Right lobe of liver (tissue), 6 donors: ENCODE measurements at regions not wholly inside any gene's neighbourhood (a gene's known extent, or its start where the extent isn't known, plus 50 kb on each side); places are given as distances from the start of the nearest gene placed in this dataset.

Experiments used
- ATAC-seq, 4 donors: fragments of 200-7000 bp; cut with Tn5 transposase; one replicate each; pipeline ENCODE4 v1.9.1; 2020; ENCODE audit warnings: mild to moderate bottlenecking in 4 of 4, moderate library complexity in 4 of 4
- DNase-seq, 3 donors: peaks; one replicate each; pipeline ENCODE4 v3.0.0-alpha.2; 2020
- H3K27ac ChIP-seq, 3 donors: fragments of 200-600 bp; one replicate each; pipeline ENCODE4 v1.8.0; 2022
- H3K27me3 ChIP-seq, 2 donors: fragments of 200-600 bp; one replicate each; pipeline ENCODE4 v1.8.0; 2022
- H3K36me3 ChIP-seq, 4 donors: fragments of 200-600 bp; sonication (generic) in 1 of 4; one replicate each; pipeline versions ENCODE4 v1.5.1 to v1.8.0; 2017 to 2022; ENCODE audit warnings: control low read depth in 1 of 4
- H3K4me1 ChIP-seq, 4 donors: fragments of 200-600 bp; sonication (generic) in 1 of 4; one replicate each; pipeline versions ENCODE4 v1.5.1 to v1.8.0; 2017 to 2022; ENCODE audit warnings: control low read depth in 1 of 4
- H3K4me3 ChIP-seq, 3 donors: fragments of 200-600 bp; one replicate each; pipeline ENCODE4 v1.8.0; 2022
- H3K9me3 ChIP-seq, 4 donors: fragments of 200-600 bp; sonication (generic) in 1 of 4; one replicate each; pipeline versions ENCODE4 v1.5.1 to v1.8.0; 2017 to 2022; ENCODE audit warnings: control low read depth in 1 of 4
- POLR2A ChIP-seq: fragments of 450-650 bp; IDR thresholded peaks from one replicate; pipeline ENCODE4 v1.6.1; 2017; ENCODE audit warnings: antibody characterized with exemption, mild to moderate bottlenecking
- WGBS: methylation state at CpG from one replicate; pipeline ENCODE4 v1.1.6; 2018; ENCODE audit warnings: low coverage, low lambda C conversion rate; ENCODE audit not compliant: insufficient coverage; ENCODE audit errors: missing lambda C conversion rate; 5-methylcytosine and 5-hydroxymethylcytosine counted together
- intact Hi-C, 2 donors: fragments of 100-400 bp; cut with DNase I; formaldehyde crosslinking; loops; one replicate each; pipeline versions ENCODE4 v1.11.2 to v1.14.1; 2022
- TF ChIP-seq, protein P1 (sequence below), 4 donors: fragments of 200-600 bp in 3 of 4; fragments of 450-650 bp in 1 of 4; IDR thresholded peaks; one replicate each; pipeline versions ENCODE4 v1.5.1 to v1.8.0; 2016 to 2022; ENCODE audit warnings: antibody characterized with exemption in 4 of 4, mild to moderate bottlenecking in 2 of 4
- donor health status: DM: no; HTN: yes; CAD: no.
- donor health status: DM: no; HTN: no; CAD: no.
- donor health status: DM: no; HTN: no; CAD: no.
- donor health status: DM: no; HTN: yes; CAD: no.
- donor health status: DM: no; HTN: yes; CAD: no.

- Histone ChIP-seq H3K27me3 (no peaks in the 10 kb centered on the region), H3K4me3 (no peak overlapping the region), H3K4me1 (no peaks in the 10 kb centered on the region), H3K36me3 (no peaks in the 10 kb centered on the region), H3K9me3 (no peaks in the 10 kb centered on the region), H3K27ac (no peak overlapping the region)
- ATAC-seq = no peak
- intact Hi-C loops = no loop called here
- TF ChIP-seq, protein P1, sequence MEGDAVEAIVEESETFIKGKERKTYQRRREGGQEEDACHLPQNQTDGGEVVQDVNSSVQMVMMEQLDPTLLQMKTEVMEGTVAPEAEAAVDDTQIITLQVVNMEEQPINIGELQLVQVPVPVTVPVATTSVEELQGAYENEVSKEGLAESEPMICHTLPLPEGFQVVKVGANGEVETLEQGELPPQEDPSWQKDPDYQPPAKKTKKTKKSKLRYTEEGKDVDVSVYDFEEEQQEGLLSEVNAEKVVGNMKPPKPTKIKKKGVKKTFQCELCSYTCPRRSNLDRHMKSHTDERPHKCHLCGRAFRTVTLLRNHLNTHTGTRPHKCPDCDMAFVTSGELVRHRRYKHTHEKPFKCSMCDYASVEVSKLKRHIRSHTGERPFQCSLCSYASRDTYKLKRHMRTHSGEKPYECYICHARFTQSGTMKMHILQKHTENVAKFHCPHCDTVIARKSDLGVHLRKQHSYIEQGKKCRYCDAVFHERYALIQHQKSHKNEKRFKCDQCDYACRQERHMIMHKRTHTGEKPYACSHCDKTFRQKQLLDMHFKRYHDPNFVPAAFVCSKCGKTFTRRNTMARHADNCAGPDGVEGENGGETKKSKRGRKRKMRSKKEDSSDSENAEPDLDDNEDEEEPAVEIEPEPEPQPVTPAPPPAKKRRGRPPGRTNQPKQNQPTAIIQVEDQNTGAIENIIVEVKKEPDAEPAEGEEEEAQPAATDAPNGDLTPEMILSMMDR (IDR thresholded peaks at IDR 0.05) = no peak
- no peak for TF ChIP-seq POLR2A
- DNase-seq = no peak
These were observed 165.3 kb upstream of the PKP2 start for GRCh38 chr12:33061844-33062243.

GRCh38 chr12:33054371-33054770 lies 157.8 kb upstream of the PKP2 start:
- H3K27ac ChIP-seq = no peak overlapping the region
- intact Hi-C loops = no loop called here
- H3K36me3 ChIP-seq = no peaks in the 10 kb centered on the region
- no peak overlapping the region for H3K4me3 ChIP-seq
- H3K4me1 ChIP-seq = no peaks in the 10 kb centered on the region
- no peak for TF ChIP-seq POLR2A
- TF ChIP-seq, protein P1 (IDR thresholded peaks at IDR 0.05) = no peak
- 44% methylated on average over 3 of the region's 3 CpGs for WGBS
- DNase-seq (no peak), ATAC-seq (no peak)
- H3K27me3 ChIP-seq = no peaks in the 10 kb centered on the region
- H3K9me3 ChIP-seq = no peaks in the 10 kb centered on the region

GRCh38 chr12:33052141-33053051 lies 155.8 kb upstream of the PKP2 start:
- Histone ChIP-seq H3K9me3 (no peaks in the 10 kb centered on the region), H3K27me3 (no peaks in the 10 kb centered on the region), H3K36me3 (no peaks in the 10 kb centered on the region), H3K4me3 (no peak overlapping the region), H3K4me1 (no peaks in the 10 kb centered on the region), H3K27ac (no peak overlapping the region)
- TF ChIP-seq POLR2A = no peak
- TF ChIP-seq, protein P1 (IDR thresholded peaks at IDR 0.05) = no peak
- no peak for DNase-seq
- WGBS = 87% methylated on average over 9 of the region's 41 CpGs
- peak in 1 of 4 donors; percentile 44 for ATAC-seq
- intact Hi-C loops = no loop called here

DNA sequence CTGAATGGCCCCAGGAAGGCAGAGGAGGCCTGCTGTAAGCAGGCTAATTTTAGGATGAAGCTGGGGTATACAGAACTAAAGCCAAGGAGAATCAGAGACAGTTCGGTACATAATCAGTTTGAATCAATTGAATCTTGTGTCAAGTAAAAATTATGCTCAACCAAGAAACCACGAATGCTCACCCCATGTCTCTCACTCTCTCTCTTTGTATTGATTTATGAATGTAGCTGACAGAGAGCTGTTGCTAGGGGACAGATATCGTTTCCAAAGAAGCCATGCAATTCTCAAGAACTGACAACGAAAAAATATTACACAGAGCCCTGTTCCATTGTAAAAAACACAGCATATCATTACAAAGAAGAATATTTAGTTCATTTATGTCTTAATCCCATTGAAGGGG lies 151.1 kb upstream of the PKP2 start:
- no peak overlapping the region for H3K4me3 ChIP-seq
- DNase-seq = no peak
- no peak for TF ChIP-seq POLR2A
- TF ChIP-seq, protein P1 (IDR thresholded peaks at IDR 0.05) = no peak
- H3K27ac ChIP-seq = no peak overlapping the region
- H3K27me3 ChIP-seq = no peaks in the 10 kb centered on the region
- H3K4me1 ChIP-seq = no peaks in the 10 kb centered on the region
- no peaks in the 10 kb centered on the region for H3K9me3 ChIP-seq
- no peaks in the 10 kb centered on the region for H3K36me3 ChIP-seq
- 40% methylated on average over 4 of the region's 4 CpGs for WGBS
- intact Hi-C loops = no loop called here
- ATAC-seq = no peak
